NCI-H2196 (cell line): ENCODE measurements at regions not wholly inside any gene's neighbourhood (a gene's known extent, or its start where the extent isn't known, plus 50 kb on each side); places are given as distances from the start of the nearest gene placed in this dataset.
"Not testable (repeated sequence)": the region's sequence is repeated elsewhere in the genome, so short reads cannot be mapped to it uniquely, and the experiment has no call there.

Experiments used
- DNase-seq: peaks from one replicate; lab custom pipeline; 2025; ENCODE audit not compliant: unreplicated experiment; lab: John Stamatoyannopoulos, UW

- DNase-seq, result not testable (repeated sequence)
These were observed 808.2 kb downstream of the TMEM121 start for GRCh38 chr14:106334428-106335109.

DNA sequence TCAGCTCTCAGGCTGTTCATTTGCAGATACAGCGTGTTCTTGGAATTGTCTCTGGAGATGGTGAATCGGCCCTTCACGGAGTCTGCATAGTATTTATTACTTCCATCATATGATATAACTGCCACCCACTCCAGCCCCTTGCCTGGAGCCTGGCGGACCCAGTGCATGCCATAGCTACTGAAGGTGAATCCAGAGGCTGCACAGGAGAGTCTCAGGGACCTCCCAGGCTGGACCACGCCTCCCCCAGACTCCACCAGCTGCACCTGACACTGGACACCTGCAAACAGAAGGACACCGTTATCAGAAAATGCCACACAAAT is 808.7 kb downstream of the TMEM121 start:
- DNase-seq, result not testable (repeated sequence)

GRCh38 chr14:106338775-106339174 is 812.4 kb downstream of the TMEM121 start:
- not testable (repeated sequence) for DNase-seq

DNA sequence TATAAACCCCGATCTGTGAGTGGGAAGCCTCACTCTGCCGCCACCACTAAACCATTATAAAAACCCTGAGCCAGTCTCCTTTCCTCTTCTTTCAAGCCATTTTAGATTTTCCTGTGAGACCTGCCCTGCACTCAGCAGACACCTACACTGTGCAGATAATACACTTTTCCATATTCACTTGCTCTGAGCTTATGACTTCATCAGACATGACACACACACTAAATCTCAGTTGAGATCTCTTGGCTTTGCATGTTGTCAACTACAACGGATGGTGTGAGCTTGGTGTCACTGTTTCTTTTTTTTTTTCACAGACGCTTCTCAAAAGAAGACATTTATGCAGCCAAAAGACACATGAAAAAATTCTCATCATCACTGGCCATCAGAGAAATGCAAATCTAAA is 814.3 kb downstream of the TMEM121 start:
- not testable (repeated sequence) for DNase-seq

DNA sequence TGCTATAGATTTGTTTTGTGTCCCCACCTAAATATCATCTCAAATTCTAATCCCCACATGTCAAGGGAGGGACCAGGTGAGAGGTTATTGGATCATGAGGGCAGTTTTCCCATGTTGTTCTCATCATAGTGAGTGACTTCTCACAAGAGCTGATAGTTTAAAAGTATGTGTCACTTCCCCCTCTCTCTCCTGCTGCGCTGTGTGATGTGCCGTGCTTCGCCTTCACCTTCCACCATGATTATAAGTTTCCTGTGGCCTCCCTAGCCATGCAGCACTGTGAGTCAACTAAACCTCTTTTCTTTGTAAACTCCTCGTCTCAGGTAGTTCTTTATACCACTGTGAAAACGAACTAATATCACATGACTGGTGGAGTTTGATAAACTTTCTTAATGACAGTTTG is 814.8 kb downstream of the TMEM121 start:
- DNase-seq, result not testable (repeated sequence)

DNA sequence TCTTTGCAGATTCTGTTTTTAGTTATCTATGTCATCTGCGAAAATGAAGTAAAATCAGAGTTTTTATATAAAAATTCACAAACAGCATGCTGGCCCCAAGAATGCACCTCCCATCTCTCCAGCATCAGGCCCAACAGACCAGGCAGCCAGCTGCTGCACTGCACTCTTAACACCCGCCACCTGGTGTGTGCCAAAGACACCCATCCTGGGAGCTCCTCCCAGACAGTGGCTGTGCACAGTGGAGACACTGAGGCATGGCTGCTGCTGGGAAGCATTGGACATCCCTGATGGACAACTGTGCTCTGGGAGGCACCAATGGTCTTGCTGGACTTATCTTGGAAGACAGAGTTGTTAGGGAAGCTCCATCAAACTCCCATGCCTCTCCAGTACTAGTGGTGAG is 817.2 kb downstream of the TMEM121 start:
- DNase-seq, result no peak

DNA sequence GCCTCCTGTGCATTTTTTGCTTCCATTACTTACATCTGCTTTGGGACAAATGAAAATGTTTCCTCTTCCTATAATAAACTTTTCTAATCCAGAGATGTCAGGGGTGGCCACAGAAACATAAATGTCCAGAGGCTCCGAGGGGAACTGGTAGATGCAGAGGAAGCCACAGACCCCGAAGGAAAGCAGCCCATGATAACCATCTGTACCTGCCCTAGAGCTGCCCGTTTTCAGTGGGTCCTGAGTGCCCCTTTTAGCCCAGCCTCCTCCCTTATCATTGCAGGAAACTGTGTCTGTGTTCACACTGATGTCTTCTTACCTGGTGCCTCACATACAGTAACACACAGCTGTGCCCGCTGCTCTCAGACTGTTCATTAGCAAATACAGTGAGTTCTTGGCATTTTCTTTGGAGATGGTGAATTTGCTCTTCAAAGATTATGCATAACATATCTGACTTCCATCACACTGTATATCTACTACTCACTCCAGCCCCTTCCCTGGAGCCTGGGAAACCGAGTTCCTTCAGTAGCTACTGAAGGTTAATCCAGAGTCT is 817.8 kb downstream of the TMEM121 start:
- DNase-seq, result not testable (repeated sequence)

- DNase-seq, result not testable (repeated sequence)
These were observed 818.6 kb downstream of the TMEM121 start for GRCh38 chr14:106344791-106345479.

DNA sequence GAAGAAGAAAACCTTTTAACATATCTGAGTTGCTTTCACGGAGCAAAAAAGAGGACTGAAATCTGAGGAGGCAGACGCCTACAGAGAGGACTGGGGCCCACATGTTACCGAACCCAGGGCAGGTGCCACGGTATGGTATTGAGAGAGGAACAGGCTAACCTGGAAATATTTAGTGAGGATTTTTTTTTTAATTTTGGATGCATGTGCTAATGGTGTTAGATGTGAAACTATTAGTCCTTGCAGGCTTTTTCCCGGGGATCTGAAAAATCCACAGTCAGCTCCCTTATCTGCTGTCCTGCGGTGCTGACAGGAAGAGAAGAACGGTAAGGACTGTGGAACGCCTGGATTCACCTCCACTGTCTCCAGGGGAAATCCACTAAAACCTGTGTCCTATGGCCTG is 819.7 kb downstream of the TMEM121 start:
- DNase-seq, result no peak

DNA sequence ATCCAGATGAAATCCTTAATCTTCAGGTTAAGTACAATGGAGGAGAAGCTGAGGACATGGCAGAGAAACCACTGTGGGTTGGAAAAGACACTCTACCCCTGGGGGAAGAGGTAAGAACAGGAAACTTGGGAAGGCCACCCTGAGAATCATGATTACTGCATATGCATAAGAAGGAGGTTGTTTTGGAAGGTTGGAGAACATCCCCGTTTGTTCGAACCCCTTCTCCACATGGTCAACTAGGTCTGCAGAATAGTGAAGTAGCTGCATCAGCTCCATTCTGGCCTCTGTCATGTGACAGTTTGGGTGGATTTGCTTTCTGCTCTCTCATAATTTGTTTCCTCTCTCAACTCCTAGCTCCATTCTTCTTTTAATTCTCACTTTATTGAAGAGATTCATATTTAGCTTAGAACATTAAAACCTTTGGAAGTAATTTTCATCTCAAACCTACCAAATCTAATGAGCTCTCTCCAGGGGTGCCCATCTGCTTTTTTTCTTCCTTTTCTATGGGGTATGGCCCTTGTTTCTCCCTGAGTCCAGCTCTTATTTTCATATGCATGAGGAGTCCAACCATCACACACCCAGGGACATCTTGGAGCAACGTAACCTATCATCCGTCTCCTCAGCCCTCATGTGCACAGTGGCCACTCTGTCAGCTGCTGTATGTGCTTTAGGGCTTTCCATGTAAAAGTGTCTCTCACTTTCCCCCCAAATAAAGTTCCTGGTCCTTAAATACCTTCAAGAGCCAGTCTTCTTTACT is 820.3 kb downstream of the TMEM121 start:
- no peak for DNase-seq

- DNase-seq, result no peak
These were observed 821.0 kb downstream of the TMEM121 start for GRCh38 chr14:106347291-106347778.

- no peak for DNase-seq
These were observed 821.7 kb downstream of the TMEM121 start for GRCh38 chr14:106347890-106348755.

DNA sequence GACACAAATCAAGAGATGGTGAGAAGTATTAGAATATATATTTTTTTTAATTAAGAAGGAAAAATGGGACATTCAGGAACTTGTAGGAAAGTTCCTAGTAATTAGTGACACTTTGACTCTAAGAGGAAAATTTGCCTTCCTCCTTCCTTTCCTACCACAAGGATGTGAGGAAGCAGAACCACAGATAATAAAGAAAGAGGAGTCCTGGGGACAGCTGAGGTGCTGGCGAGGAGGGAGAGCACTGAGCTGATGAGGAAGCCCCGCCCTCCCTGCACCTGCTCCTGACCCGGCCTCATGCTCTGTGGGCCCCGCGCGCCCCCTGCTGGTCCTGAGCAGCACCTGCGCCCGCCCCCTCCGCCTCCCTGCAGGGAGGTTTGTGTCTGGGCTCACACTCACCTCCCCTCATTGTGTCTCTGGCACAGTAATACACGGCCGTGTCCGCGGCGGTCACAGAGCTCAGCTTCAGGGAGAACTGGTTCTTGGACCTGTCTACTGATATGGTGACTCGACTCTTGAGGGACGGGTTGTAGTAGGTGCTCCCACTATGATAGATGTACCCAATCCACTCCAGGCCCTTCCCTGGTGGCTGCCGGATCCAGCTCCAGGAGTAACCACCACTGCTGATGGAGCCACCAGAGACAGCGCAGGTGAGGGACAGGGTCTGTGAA is 822.6 kb downstream of the TMEM121 start:
- DNase-seq, result not testable (repeated sequence)

- not testable (repeated sequence) for DNase-seq
These were observed 823.5 kb downstream of the TMEM121 start for GRCh38 chr14:106349678-106350457.

GRCh38 chr14:106355007-106355791 is 828.8 kb downstream of the TMEM121 start:
- DNase-seq, result not testable (repeated sequence)

GRCh38 chr14:106355881-106356642 is 829.7 kb downstream of the TMEM121 start:
- not testable (repeated sequence) for DNase-seq

DNA sequence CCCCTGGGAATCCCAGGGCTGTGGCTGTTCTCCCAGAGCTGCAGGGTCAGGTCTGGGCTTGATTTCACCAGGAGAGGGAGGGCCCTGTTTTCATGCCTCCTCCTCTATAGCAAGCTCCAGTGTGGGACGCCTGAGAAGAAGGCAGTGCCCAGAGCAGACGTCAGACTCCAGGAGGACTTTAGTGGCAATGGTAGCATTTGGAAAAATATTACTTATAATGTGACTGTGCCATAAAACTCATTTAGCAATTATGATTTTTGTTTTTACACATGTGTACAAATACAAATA is 830.2 kb downstream of the TMEM121 start:
- DNase-seq, result not testable (repeated sequence)
